ENCODE measurements at regions not wholly inside any gene's neighbourhood (a gene's known extent, or its start where the extent isn't known, plus 50 kb on each side); places are given as distances from the start of the nearest gene placed in this dataset.

DNA sequence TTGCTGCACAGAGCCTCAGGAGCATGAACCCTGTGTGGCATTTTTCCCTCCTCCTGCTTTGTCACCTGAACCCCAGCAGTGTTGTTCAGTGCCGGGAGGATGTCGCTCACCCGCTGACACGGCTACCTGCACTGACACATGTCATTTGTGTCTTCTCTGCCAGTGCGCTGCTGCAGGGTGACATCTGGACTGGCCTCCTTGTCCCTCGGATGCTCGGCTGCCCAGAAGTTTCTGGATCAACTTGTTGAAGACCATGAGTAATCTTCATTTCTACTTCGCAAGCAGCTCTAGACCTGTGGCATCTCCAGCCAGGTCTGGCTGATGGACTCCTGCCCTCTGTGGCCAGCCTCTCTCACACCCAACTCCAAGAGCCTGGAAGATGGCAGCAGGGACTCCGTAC, 311.1 kb upstream of the C2CD4B start:
- DNase-seq: no peak

DNA sequence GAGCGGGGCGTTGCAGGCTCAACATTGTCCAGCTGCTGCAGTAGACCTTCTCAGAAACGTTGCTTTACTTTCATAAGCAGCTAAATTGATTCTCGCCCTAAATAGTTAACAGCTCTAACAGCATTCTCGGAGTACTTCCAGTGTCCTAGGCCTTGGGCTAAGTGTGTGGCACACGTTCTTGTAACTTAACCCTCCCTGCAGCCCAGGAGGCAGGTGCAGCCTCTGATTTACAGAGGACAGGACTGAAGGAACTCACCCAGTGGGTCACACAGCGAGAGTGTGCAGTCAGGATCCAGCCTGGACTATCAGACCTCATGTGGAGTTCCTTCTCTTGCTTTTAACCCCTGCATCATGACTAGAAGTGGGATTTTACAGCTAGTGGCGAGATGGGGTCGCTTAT, 312.8 kb upstream of the C2CD4B start:
- DNase-seq: no peak

- peak; percentile 3 to 5 for DNase-seq
Measured at GRCh38 chr15:62482785-62483429, 317.8 kb upstream of the C2CD4B start.

DNA sequence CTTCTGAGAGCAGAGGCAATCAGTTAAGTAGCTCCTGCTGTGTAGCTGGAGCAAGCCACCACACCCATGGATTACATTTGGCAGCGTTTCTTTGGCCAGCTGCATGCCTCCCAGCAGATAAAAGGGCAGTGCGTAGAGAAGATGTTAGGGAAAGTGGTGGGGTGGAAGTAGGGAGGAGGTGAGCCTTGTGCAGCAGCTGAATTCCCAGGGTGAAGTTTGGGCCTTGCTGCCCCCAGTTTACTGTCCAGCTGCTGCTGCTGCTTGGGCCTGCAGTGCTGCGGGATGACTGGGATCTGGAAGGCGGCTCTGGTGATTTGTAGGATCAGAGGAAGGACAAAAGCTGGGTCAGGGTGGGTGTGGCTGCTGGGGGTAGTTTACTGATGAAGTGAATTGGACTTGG, 318.7 kb upstream of the C2CD4B start:
- no peak for DNase-seq

DNA sequence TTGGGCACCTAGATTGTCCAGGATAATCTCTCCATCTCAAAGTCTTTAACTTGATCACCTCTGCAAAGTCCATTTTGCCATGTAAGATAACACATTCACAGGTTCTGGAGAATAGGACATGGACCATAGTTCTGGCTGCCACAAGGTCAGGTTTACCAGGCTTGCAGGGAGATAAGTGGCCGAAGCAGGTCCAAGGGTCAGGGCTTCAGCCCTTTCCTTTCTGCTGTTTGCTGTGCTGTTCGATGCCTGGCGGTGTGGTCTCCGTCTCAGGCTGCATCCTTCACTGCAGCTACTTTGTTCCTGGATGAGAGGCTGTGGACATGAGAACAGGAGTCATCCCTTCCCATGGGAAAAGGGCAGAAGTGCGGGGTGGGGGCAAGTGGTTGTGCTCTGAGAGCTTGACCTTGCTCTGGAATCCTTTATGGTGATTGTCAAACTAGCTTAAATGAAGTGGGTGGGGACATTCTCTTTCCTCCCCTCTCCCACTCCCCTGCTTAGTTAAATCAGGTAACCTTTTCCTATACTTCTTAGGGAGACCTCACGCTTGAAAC, 320.2 kb upstream of the C2CD4B start:
- no peak for DNase-seq

GRCh38 chr15:62486041-62486440, 321.0 kb upstream of the C2CD4B start:
- no peak for DNase-seq

GRCh38 chr15:62488387-62488786, 323.3 kb upstream of the C2CD4B start:
- DNase-seq: no peak

DNA sequence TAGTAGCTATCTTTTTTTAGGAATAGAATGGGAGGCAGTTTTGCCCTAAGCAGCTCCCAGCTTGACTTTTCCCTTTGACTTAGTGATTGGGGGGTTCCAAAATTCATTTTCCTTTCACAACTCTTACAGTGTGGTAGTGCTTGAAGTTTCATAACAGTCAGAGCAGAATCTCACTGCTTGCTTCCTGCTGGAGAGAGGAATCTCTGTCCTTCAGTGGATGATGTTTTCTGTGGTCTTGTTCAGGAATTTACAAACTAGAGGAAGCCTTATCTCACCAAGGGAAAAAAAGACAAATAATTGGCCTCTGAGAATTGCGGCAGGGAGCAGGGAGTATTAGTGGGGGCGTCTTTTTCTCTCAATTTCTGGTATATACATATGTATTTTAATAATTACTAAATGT, 326.6 kb upstream of the C2CD4B start:
- no peak for DNase-seq

GRCh38 chr15:62492900-62493299, 327.8 kb upstream of the C2CD4B start:
- DNase-seq: no peak

DNA sequence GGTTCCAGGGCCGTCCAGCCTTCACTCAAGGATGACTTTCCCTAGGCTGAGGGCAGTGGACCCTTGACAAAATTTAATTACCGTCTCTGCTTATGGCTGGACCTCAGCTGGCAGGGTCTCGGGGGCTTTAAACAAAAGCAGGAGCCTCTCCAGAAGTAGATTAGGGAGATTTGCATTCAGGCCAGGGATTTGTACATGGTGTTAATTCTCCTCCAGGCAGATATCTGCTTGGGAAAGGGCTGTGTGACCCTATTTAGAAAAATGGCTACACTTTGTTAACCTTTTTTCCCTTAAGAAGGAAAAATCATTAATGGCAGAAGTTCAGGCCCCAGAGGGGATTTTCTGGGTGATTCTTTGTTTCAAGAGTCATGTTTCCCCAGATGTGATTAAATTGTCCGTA, 329.1 kb upstream of the C2CD4B start:
- DNase-seq: no peak

GRCh38 chr15:62495670-62496614, 330.9 kb upstream of the C2CD4B start:
- no peak for DNase-seq

- DNase-seq: no peak
Measured at GRCh38 chr15:62497356-62497755, 332.3 kb upstream of the C2CD4B start.

GRCh38 chr15:62498278-62498677, 333.2 kb upstream of the C2CD4B start:
- DNase-seq: no peak

- no peak for DNase-seq
Measured at GRCh38 chr15:62498712-62499111, 333.6 kb upstream of the C2CD4B start.

DNA sequence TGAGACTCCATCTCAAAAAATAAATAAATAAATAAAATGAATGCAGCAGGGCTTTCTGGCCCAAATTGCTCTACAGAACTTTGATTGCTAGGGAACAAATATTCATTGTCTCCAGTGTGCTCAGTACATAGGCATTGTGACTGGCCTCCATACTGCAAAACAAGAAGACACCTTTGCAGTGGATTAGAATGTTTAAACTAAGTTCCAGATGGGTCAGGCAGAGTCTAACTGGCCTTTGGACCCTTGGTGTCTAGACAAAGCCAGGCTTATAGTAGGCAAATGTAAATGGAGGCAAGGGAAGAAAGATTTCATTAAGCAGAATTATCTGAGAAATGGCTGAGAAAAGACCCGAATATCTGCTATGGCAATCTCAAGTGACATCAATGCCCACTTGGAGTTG, 335.2 kb upstream of the C2CD4B start:
- no peak for DNase-seq

GRCh38 chr15:62502451-62502850, 337.4 kb upstream of the C2CD4B start:
- DNase-seq: no peak

DNA sequence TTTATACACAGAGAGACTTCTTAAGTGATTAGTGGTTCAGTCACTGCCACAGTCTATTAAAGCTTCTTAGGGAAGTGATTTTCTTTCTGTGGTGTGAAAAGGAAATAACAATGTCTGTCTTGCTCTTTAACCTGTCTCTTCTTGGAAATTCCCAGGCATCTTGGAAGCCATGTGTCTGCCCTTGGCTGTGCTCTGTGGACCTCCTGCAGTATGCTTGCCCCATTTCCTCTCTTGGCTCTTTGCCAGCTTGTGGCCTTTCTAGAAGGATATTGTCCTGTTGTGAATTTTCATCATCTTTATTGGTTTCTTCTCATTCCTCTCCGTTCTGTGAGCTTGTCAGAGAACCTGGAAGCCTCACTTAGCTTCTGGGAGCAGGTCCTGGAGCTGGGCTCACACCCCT, 338.4 kb upstream of the C2CD4B start:
- no peak for DNase-seq

DNA sequence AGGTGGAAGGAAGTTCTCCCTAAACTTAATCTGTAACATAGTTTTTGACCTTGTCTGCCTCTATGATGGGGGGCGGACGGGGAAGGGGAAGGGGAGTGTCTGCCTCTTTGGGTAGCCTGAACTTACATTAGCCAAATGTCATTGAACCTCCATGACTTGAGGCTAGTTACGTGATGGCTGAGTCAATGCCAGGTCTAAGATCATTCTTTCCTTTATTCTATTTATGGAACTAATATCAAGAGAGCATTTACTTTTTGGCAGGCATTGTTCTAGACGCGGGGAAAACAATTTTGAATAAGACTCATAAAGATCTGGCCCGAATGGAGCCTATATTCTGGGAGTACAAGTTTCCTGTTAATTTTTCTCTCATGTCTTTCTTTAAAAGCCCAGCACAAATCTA, 340.7 kb upstream of the C2CD4B start:
- DNase-seq: no peak

GRCh38 chr15:62506217-62506805, 341.2 kb upstream of the C2CD4B start:
- no peak for DNase-seq

GRCh38 chr15:62509395-62509958, 344.4 kb upstream of the C2CD4B start:
- DNase-seq: no peak

DNA sequence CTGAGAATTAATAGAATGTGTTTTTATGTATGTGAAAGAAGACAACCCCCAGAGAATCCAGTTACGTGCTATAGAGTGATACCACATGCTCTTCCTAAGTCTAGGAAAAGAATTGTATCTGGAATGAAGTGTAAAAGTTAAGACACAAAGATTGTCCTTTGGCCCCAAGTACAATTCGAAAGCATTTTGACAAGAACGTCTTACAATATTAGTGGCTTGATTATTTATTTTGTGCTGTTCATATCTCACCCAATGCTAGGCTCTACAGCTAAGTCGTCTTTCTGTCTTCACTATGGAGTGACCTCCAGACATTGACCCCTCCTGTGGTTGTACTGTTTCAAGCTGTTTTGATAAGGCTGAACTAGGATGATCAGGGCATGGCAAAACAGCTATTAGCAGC, 345.7 kb upstream of the C2CD4B start:
- DNase-seq: no peak

- DNase-seq: no peak
Measured at GRCh38 chr15:62512904-62513303, 347.8 kb upstream of the C2CD4B start.

- DNase-seq: no peak
Measured at GRCh38 chr15:62513893-62514292, 348.8 kb upstream of the C2CD4B start.

Measured in stimulated activated CD4-positive, alpha-beta T cell treated with anti-CD3 and anti-CD28 coated beads, Interleukin-2, amount 100 ng/mL, for 48 hours (primary cell).